SK-N-SH (cell line): ENCODE measurements at regions not wholly inside any gene's neighbourhood (a gene's known extent, or its start where the extent isn't known, plus 50 kb on each side); places are given as distances from the start of the nearest gene placed in this dataset.

Experiments used
- CTCF ChIA-PET: fragments of 300-600, 350-600 bp; formaldehyde crosslinking; extraction: SDS; loops from one replicate; lab custom pipeline; 2021; lab: Yijun Ruan, JAX
- POLR2A ChIA-PET: fragments of 350-600 bp; sonication (Branson Sonifier 250); formaldehyde crosslinking; extraction: SDS; loops from one replicate; lab custom pipeline; 2020; ENCODE audit warnings: antibody characterized with exemption, inconsistent platforms; lab: Yijun Ruan, JAX
- DNase-seq: peaks from one replicate; pipeline ENCODE4 v3.0.0; 2012
- H2AFZ ChIP-seq: fragments of 200-600 bp; sonication (generic); 2 replicates; pipeline ENCODE4 v1.8.1; 2016; ENCODE audit warnings: antibody characterized with exemption, mild to moderate bottlenecking, low read depth
- H3F3A ChIP-seq: fragments of 200-600 bp; sonication (generic); replicated peaks from 2 replicates; pipeline ENCODE3; 2016; ENCODE audit warnings: antibody characterized with exemption, mild to moderate bottlenecking; ENCODE audit not compliant: insufficient read depth
- H3K27ac ChIP-seq, 2 experiments: fragments of 200-500 bp in 1 of 2; fragments of 200-600 bp in 1 of 2; sonication (Bioruptor generic) in 1 of 2; sonication (generic), shearing (Covaris generic) in 1 of 2; 2 replicates each; pipeline versions ENCODE4 v1.5.1 to v1.6.1; 2014 to 2016; ENCODE audit warnings: low read depth in 2 of 2, inconsistent platforms in 1 of 2, low read length in 1 of 2, mild to moderate bottlenecking in 1 of 2, mixed read lengths in 1 of 2
- H3K27me3 ChIP-seq: fragments of 200-600 bp; sonication (generic), shearing (Covaris generic); 2 replicates; pipeline ENCODE4 v1.6.1; 2016; ENCODE audit warnings: mixed run types; ENCODE audit not compliant: insufficient read depth
- H3K36me3 ChIP-seq, 2 experiments: fragments of 200-500 bp in 1 of 2; fragments of 200-600 bp in 1 of 2; sonication (Bioruptor generic) in 1 of 2; sonication (generic) in 1 of 2; replicated peaks in 1 of 2; 2 replicates each; pipeline versions ENCODE3 to v1.5.1; 2014 to 2016; ENCODE audit warnings: low read length in 1 of 2, mild to moderate bottlenecking in 1 of 2; ENCODE audit not compliant: insufficient read depth in 2 of 2, control insufficient read depth in 1 of 2
- H3K4me1 ChIP-seq, 2 experiments: fragments of 200-500 bp in 1 of 2; fragments of 200-600 bp in 1 of 2; sonication (Bioruptor generic) in 1 of 2; sonication (generic), shearing (Covaris generic) in 1 of 2; 2 replicates each; pipeline versions ENCODE4 v1.5.1 to v1.6.1; 2014 to 2016; ENCODE audit warnings: low read depth in 1 of 2, low read length in 1 of 2, mixed run types in 1 of 2; ENCODE audit not compliant: insufficient read depth in 2 of 2, control insufficient read depth in 1 of 2
- H3K4me2 ChIP-seq: fragments of 200-600 bp; sonication (generic), shearing (Covaris generic); 2 replicates; pipeline ENCODE4 v1.6.1; 2017; ENCODE audit warnings: mixed run types
- H3K4me3 ChIP-seq, 2 experiments: fragments of 200-500 bp in 1 of 2; fragments of 200-600 bp in 1 of 2; sonication (Bioruptor generic) in 1 of 2; sonication (generic), shearing (Covaris generic) in 1 of 2; 2 replicates each; pipeline versions ENCODE4 v1.5.1 to v1.8.1; 2014 to 2016; ENCODE audit warnings: low read depth in 2 of 2, inconsistent platforms in 1 of 2, low read length in 1 of 2, mild to moderate bottlenecking in 1 of 2, mixed read lengths in 1 of 2, moderate library complexity in 1 of 2
- H3K79me2 ChIP-seq: fragments of 200-600 bp; sonication (generic); 2 replicates; pipeline ENCODE4 v1.8.1; 2017; ENCODE audit warnings: mild to moderate bottlenecking; ENCODE audit not compliant: insufficient read depth
- H3K9ac ChIP-seq: fragments of 200-600 bp; sonication (generic); 2 replicates; pipeline ENCODE4 v1.6.1; 2017; ENCODE audit warnings: mixed run types
- H3K9me2 ChIP-seq: fragments of 200-600 bp; sonication (generic); 2 replicates; pipeline ENCODE4 v1.6.1; 2017; ENCODE audit warnings: mixed run types
- H3K9me3 ChIP-seq: fragments of 200-600 bp; sonication (generic); 2 replicates; pipeline ENCODE4 v1.6.1; 2017; ENCODE audit warnings: mixed run types, mild to moderate bottlenecking, moderate library complexity
- H4K20me1 ChIP-seq: fragments of 200-600 bp; sonication (generic); 2 replicates; pipeline ENCODE4 v1.6.1; 2017; ENCODE audit warnings: mild to moderate bottlenecking, mixed run types; ENCODE audit not compliant: insufficient read depth
- ELF1 ChIP-seq: IDR thresholded peaks from 2 replicates; pipeline ENCODE4 v1.4.0; 2012
- EZH2phosphoT487 ChIP-seq: fragments of 200-600 bp; sonication (generic); IDR thresholded peaks from 2 replicates; pipeline ENCODE4 v1.6.1; 2017; ENCODE audit warnings: low read depth, mixed run types, mild to moderate bottlenecking, antibody characterized with exemption, moderate library complexity, borderline replicate concordance
- FOSL2 ChIP-seq: IDR thresholded peaks from 2 replicates; pipeline ENCODE4 v1.4.0; 2012; ENCODE audit warnings: low read depth, mild to moderate bottlenecking, moderate library complexity, borderline replicate concordance
- FOXJ3 ChIP-seq: sonication (generic); formaldehyde crosslinking; IDR thresholded peaks from 2 replicates; pipeline ENCODE4 v1.5.1; 2020; ENCODE audit warnings: mild to moderate bottlenecking, missing genetic modification reagents
- GATA2 ChIP-seq: sonication (generic); formaldehyde crosslinking; IDR thresholded peaks from 2 replicates; pipeline ENCODE4 v1.5.0; 2020; ENCODE audit warnings: mild to moderate bottlenecking, missing genetic modification reagents
- IRF3 ChIP-seq: fragments of 150-350 bp; IDR thresholded peaks from 2 replicates; pipeline ENCODE4 v1.6.1; 2016; ENCODE audit warnings: mild to moderate bottlenecking, low read depth, low read length
- JUND ChIP-seq: IDR thresholded peaks from 2 replicates; pipeline ENCODE4 v1.4.0; 2012
- MAX ChIP-seq: IDR thresholded peaks from 2 replicates; pipeline ENCODE4 v1.4.0; 2012; ENCODE audit warnings: low read depth
- NFIC ChIP-seq: IDR thresholded peaks from 2 replicates; pipeline ENCODE4 v1.4.0; 2012; ENCODE audit warnings: borderline replicate concordance
- PBX3 ChIP-seq: IDR thresholded peaks from 2 replicates; pipeline ENCODE4; 2012
- RCOR1 ChIP-seq: fragments of 150-350 bp; IDR thresholded peaks from 2 replicates; pipeline ENCODE4 v1.6.1; 2017; ENCODE audit warnings: antibody characterized with exemption, low read length
- RXRA ChIP-seq: IDR thresholded peaks from 2 replicates; pipeline ENCODE4 v1.4.0; 2012; ENCODE audit warnings: low read depth, mild to moderate bottlenecking, borderline replicate concordance
- SIN3A ChIP-seq: IDR thresholded peaks from 2 replicates; pipeline ENCODE4 v1.6.1; 2012; ENCODE audit warnings: low read depth, mild to moderate bottlenecking, low read length, moderate library complexity, borderline replicate concordance
- SMC3 ChIP-seq: IDR thresholded peaks from 2 replicates; pipeline ENCODE4 v1.6.1; 2012; ENCODE audit warnings: low read depth, low read length, improper control_type of control experiment
- TAF1 ChIP-seq: IDR thresholded peaks from 2 replicates; pipeline ENCODE4 v1.6.1; 2012; ENCODE audit warnings: low read depth, mild to moderate bottlenecking, low read length, moderate library complexity, borderline replicate concordance
- ZBTB33 ChIP-seq: IDR thresholded peaks from 2 replicates; pipeline ENCODE4 v1.4.0; 2012; ENCODE audit warnings: low read depth, borderline replicate concordance
- WGBS: methylation state at CpG from one replicate; pipeline ENCODE4 v1.1.6; 2017; ENCODE audit warnings: low lambda C conversion rate; 5-methylcytosine and 5-hydroxymethylcytosine counted together
- TF ChIP-seq, protein P1 (sequence below): IDR thresholded peaks from 2 replicates; pipeline ENCODE4 v1.4.0; 2012; ENCODE audit warnings: low read depth, borderline replicate concordance
- TF ChIP-seq, protein P2 (sequence below): fragments of 150-350 bp; IDR thresholded peaks from 2 replicates; pipeline ENCODE4 v1.6.1; 2017; ENCODE audit warnings: antibody characterized with exemption, low read length, low read depth, borderline replicate concordance
- TF ChIP-seq, protein P3 (sequence below): IDR thresholded peaks from 2 replicates; pipeline ENCODE4 v1.6.1; 2012; ENCODE audit warnings: mild to moderate bottlenecking, low read depth, low read length, moderate library complexity

DNA sequence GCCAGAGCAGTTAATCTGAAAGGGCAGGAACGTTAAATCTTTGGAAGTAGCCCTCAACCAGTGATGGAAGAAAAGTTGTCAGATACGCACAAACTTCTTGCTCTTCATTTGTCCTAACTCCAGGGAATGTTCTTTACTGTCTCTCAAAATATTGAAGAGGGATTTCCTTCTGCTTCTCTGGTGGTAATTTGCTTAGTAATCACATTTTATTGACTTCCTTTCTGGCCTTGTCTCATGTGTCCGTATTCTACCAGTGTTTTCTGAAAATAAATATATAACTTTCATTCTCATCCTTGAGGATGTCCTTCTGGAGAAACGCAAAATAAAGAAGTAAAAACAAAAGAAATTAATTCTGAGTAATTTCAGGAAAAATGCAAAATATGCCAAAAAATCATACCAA, 282.1 kb downstream of the CYLC2 start:
- Histone ChIP-seq H3K9me3 (no peaks in the 10 kb centered on the region), H3K27me3 (no peaks in the 10 kb centered on the region), H4K20me1 (no peaks in the 10 kb centered on the region), H3F3A (no peaks in the 10 kb centered on the region), H3K9me2 (no peaks in the 10 kb centered on the region), H3K27ac (no peak overlapping the region), H3K9ac (no peak overlapping the region), H3K79me2 (no peaks in the 10 kb centered on the region), H3K36me3 (no peaks in the 10 kb centered on the region), H3K4me1 (no peaks in the 10 kb centered on the region), H2AFZ (no peak overlapping the region), H3K4me2 (no peak overlapping the region), H3K4me3 (no peak overlapping the region)
- no peak for DNase-seq
- CTCF ChIA-PET: no interaction called here
- TF ChIP-seq ZBTB33 (no peak), RCOR1 (no peak), RXRA (no peak), JUND (no peak), MAX (no peak), NFIC (no peak), EZH2phosphoT487 (no peak), PBX3 (no peak), FOSL2 (no peak), SMC3 (no peak), IRF3 (no peak), ELF1 (no peak), GATA2 (CRISPR knock-in tag) (no peak), SIN3A (no peak), FOXJ3 (CRISPR knock-in tag) (no peak), TAF1 (no peak)
- TF ChIP-seq, protein P1, sequence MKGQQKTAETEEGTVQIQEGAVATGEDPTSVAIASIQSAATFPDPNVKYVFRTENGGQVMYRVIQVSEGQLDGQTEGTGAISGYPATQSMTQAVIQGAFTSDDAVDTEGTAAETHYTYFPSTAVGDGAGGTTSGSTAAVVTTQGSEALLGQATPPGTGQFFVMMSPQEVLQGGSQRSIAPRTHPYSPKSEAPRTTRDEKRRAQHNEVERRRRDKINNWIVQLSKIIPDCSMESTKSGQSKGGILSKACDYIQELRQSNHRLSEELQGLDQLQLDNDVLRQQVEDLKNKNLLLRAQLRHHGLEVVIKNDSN: no peak
- TF ChIP-seq, protein P2, sequence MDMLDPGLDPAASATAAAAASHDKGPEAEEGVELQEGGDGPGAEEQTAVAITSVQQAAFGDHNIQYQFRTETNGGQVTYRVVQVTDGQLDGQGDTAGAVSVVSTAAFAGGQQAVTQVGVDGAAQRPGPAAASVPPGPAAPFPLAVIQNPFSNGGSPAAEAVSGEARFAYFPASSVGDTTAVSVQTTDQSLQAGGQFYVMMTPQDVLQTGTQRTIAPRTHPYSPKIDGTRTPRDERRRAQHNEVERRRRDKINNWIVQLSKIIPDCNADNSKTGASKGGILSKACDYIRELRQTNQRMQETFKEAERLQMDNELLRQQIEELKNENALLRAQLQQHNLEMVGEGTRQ: no peak
- TF ChIP-seq, protein P3, sequence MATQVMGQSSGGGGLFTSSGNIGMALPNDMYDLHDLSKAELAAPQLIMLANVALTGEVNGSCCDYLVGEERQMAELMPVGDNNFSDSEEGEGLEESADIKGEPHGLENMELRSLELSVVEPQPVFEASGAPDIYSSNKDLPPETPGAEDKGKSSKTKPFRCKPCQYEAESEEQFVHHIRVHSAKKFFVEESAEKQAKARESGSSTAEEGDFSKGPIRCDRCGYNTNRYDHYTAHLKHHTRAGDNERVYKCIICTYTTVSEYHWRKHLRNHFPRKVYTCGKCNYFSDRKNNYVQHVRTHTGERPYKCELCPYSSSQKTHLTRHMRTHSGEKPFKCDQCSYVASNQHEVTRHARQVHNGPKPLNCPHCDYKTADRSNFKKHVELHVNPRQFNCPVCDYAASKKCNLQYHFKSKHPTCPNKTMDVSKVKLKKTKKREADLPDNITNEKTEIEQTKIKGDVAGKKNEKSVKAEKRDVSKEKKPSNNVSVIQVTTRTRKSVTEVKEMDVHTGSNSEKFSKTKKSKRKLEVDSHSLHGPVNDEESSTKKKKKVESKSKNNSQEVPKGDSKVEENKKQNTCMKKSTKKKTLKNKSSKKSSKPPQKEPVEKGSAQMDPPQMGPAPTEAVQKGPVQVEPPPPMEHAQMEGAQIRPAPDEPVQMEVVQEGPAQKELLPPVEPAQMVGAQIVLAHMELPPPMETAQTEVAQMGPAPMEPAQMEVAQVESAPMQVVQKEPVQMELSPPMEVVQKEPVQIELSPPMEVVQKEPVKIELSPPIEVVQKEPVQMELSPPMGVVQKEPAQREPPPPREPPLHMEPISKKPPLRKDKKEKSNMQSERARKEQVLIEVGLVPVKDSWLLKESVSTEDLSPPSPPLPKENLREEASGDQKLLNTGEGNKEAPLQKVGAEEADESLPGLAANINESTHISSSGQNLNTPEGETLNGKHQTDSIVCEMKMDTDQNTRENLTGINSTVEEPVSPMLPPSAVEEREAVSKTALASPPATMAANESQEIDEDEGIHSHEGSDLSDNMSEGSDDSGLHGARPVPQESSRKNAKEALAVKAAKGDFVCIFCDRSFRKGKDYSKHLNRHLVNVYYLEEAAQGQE: no peak
- POLR2A ChIA-PET: no interaction called here
- WGBS: 21% methylated on average over 4 of the region's 4 CpGs
